Colonic mucosa (tissue), 4 donors: ENCODE measurements at regions not wholly inside any gene's neighbourhood (a gene's known extent, or its start where the extent isn't known, plus 50 kb on each side); places are given as distances from the start of the nearest gene placed in this dataset.

Experiments used
- DNase-seq: peaks from one replicate; pipeline ENCODE4 v3.0.0-alpha.2; 2020
- H3K27ac ChIP-seq: fragments of 200-600 bp; one replicate; pipeline ENCODE4 v1.8.0; 2021
- H3K27me3 ChIP-seq: fragments of 200-600 bp; one replicate; pipeline ENCODE4 v1.8.0; 2021
- H3K36me3 ChIP-seq: fragments of 200-600 bp; one replicate; pipeline ENCODE4 v1.8.0; 2021
- H3K4me1 ChIP-seq: fragments of 200-600 bp; one replicate; pipeline ENCODE4 v1.8.0; 2021; ENCODE audit warnings: mild to moderate bottlenecking
- H3K4me3 ChIP-seq: fragments of 200-600 bp; one replicate; pipeline ENCODE4 v1.8.0; 2021
- H3K9ac ChIP-seq, 2 donors: one replicate each; pipeline ENCODE4 v1.7.0; 2013; ENCODE audit warnings: control low read depth in 2 of 2, low read depth in 2 of 2, low read length in 2 of 2
- H3K9me3 ChIP-seq: fragments of 200-600 bp; one replicate; pipeline ENCODE4 v1.8.0; 2021
- CTCF ChIP-seq: fragments of 200-600 bp; IDR thresholded peaks from one replicate; pipeline ENCODE4 v1.8.0; 2022; ENCODE audit warnings: antibody characterized with exemption, mild to moderate bottlenecking
- intact Hi-C: fragments of 100-400 bp; cut with DNase I; formaldehyde crosslinking; loops from one replicate; pipeline ENCODE4 v1.14.1; 2022
- donor health status: healthy.
- donor health status: DM: no; HTN: no; CAD: no.
- donor health status: DM: no; HTN: no; CAD: no.

GRCh38 chr2:103789381-103790095, 1027.7 kb downstream of the TMEM182 start:
- no peak overlapping the region for H3K27ac ChIP-seq
- no peaks in the 10 kb centered on the region for H3K9me3 ChIP-seq
- H3K27me3 ChIP-seq: no peaks in the 10 kb centered on the region
- H3K4me1 ChIP-seq: no peaks in the 10 kb centered on the region
- H3K36me3 ChIP-seq: no peaks in the 10 kb centered on the region
- no peak overlapping the region for H3K4me3 ChIP-seq
- no peak overlapping the region for H3K9ac ChIP-seq
- intact Hi-C loops: no loop called here
- no peak for TF ChIP-seq CTCF
- no peak for DNase-seq

- no peaks in the 10 kb centered on the region for H3K9me3 ChIP-seq
- no peak for TF ChIP-seq CTCF
- H3K27me3 ChIP-seq: no peaks in the 10 kb centered on the region
- DNase-seq: no peak
- H3K36me3 ChIP-seq: no peaks in the 10 kb centered on the region
- H3K27ac ChIP-seq: no peak overlapping the region
- intact Hi-C loops: no loop called here
- no peaks in the 10 kb centered on the region for H3K4me1 ChIP-seq
- no peak overlapping the region for H3K4me3 ChIP-seq
- no peak overlapping the region for H3K9ac ChIP-seq
Measured at GRCh38 chr2:103792042-103792441, 1030.2 kb downstream of the TMEM182 start.

- Histone ChIP-seq H3K9me3 (no peaks in the 10 kb centered on the region), H3K4me3 (no peak overlapping the region), H3K4me1 (no peaks in the 10 kb centered on the region), H3K36me3 (no peaks in the 10 kb centered on the region), H3K9ac (no peak overlapping the region), H3K27ac (no peak overlapping the region), H3K27me3 (no peaks in the 10 kb centered on the region)
- no peak for TF ChIP-seq CTCF
- intact Hi-C loops: no loop called here
- no peak for DNase-seq
Measured at GRCh38 chr2:103798291-103798690, 1036.5 kb downstream of the TMEM182 start.

GRCh38 chr2:103804013-103804412, 1042.2 kb downstream of the TMEM182 start:
- intact Hi-C loops: no loop called here
- no peak for DNase-seq
- no peaks in the 10 kb centered on the region for H3K4me1 ChIP-seq
- no peak overlapping the region for H3K27ac ChIP-seq
- H3K4me3 ChIP-seq: no peak overlapping the region
- no peak overlapping the region for H3K9ac ChIP-seq
- H3K27me3 ChIP-seq: no peaks in the 10 kb centered on the region
- H3K9me3 ChIP-seq: no peaks in the 10 kb centered on the region
- H3K36me3 ChIP-seq: no peaks in the 10 kb centered on the region
- no peak for TF ChIP-seq CTCF

- intact Hi-C loops: no loop called here
- Histone ChIP-seq H3K36me3 (no peaks in the 10 kb centered on the region), H3K9me3 (no peaks in the 10 kb centered on the region), H3K9ac (no peak overlapping the region), H3K27ac (no peak overlapping the region), H3K27me3 (no peaks in the 10 kb centered on the region), H3K4me3 (no peak overlapping the region), H3K4me1 (no peaks in the 10 kb centered on the region)
- no peak for DNase-seq
- TF ChIP-seq CTCF: no peak
Measured at GRCh38 chr2:103805746-103806145, 1043.9 kb downstream of the TMEM182 start.
